AG20443 (cell line): ENCODE measurements at regions not wholly inside any gene's neighbourhood (a gene's known extent, or its start where the extent isn't known, plus 50 kb on each side); places are given as distances from the start of the nearest gene placed in this dataset.
A peak's percentile ranks its signal among the peaks of the same experiment; 100 is the strongest.

Experiments used
- DNase-seq: peaks from one replicate; pipeline ENCODE4 v3.0.0; 2012; ENCODE audit warnings: low spot score, mixed read lengths

GRCh38 chr12:127886827-127887226 lies 380.1 kb upstream of the TMEM132C start:
- DNase-seq, result no peak

DNA sequence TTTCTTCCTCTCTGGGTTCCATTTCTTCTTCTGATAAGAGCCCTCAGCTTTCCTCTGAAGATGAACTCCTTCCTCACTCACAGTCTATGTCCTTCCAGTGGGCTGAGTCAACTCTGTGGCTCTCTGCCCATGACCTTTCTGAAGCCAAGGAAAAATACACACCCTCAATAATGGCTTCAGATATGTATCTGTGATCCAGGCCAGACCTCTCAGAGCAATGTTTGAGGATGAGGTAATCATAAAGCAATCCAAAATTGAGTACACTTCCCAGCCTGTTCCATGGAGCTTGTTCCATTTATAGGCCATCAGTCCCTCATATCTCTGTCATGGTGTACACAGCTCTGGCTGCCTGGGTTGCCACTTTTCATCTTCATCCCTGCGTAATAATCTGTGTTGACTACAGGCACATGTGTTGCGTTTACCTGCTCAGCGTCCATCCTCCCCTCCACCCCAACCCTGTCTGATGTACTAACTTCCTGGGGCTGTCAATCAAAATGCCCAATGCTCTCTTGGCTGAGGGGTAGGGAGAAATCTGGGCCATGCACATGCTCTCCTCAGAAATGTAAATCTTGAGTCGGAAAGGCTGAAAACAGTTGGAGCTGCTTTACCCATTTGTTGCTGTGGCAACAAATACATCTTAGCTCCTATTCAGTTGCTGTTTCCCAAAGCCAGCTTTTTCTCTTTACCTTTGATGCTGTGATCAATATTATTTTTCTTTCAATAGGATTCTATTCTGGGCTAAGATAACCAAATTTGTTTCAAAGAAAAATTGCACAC lies 377.8 kb upstream of the TMEM132C start:
- DNase-seq, result peak; percentile 26

- no peak for DNase-seq
Observed at GRCh38 chr12:127893895-127894609, 372.9 kb upstream of the TMEM132C start.

DNA sequence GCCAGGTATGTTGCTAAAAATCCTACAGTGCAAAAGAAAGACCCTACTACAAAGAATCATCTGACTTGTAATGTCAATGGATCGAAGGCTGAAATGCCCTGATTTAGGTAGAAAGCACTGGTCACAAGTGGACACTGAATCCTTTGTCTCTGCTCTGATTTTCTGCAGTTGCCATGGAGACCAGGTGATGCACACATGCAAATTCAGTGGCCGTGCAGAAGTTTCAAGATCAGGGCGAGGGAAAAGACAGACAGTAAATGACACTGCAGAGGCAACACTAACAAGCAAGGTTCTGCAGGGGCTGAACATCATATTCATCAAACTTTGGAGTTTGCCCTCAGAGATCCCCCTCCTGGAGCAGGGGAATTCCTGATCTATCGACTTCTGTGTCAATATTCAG lies 370.3 kb upstream of the TMEM132C start:
- no peak for DNase-seq

GRCh38 chr12:127898616-127899015 lies 368.4 kb upstream of the TMEM132C start:
- no peak for DNase-seq

DNA sequence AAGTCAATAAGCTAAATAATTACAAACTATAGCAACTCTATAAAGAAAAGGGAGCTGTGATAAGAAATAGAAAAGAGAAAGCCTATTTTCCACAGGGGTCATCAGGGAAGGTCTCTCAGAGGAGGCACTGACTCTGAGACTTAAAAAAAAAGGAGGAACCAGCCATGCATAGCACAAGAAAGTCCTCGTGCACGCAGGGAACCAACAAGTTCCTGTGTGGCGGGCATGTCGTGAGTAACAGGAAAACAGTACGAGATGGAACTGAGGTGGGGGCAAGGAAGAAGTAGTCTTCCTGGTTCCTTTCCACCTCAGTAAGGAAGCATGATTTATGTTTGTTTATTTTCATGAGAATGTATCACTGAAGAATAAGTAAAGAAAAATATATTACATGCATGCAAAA lies 367.0 kb upstream of the TMEM132C start:
- DNase-seq, result no peak

DNA sequence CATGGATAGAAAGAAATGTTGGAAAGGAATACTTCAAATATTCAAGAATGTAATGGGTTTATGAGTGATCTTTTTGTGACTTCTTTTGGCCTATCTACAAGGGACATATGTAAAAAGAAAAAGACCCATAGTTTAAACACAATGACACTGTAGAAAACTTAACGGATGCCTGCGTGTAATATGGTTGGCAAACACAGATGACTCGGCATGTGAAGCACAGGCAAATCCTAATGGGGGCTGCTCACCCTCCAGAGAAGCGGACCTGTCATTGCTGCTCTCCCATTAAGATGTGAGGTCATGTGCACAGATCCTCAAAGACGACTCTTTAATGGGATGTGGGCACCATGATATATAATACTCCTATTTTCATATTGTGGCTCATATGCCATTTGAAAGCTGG lies 366.6 kb upstream of the TMEM132C start:
- no peak for DNase-seq

DNA sequence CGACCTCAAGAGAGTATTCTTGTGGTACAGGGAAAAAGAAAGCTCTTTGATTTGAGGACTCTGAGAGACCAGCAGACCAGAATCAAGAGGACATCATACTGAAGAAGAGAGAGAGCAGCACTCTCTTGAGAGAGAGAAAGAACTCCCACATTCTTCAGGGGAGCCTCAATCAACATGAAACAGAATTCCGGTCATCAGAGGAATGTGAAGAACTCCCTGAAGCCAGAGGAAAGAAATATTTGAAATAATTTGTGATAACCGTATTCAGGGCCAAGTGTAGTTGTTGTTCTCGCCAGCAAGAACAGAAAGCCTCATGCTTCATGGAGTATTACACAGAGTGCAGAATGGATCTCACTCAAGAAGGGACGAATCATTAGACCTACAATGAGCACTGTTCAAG lies 363.8 kb upstream of the TMEM132C start:
- DNase-seq, result peak; percentile 14

DNA sequence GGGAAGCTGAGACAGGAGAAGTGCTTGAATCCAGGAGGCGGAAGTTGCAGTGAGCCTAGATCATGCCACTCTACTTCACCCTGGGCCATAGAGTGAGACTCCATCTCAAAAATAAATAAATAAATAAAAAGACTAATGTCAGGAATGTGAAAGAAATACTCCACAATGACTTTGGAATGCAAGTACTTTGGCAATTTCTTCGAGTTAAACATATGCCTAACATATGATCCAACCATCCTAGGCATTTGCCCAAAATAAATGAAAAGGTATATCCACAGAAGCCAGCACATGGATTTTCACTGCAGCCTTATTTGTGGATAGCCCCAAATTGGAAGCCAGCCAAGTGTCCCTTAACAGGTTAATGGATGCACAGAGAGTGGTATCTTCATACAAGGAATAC lies 357.9 kb upstream of the TMEM132C start:
- no peak for DNase-seq

GRCh38 chr12:127911291-127911690 lies 355.7 kb upstream of the TMEM132C start:
- DNase-seq, result no peak

- no peak for DNase-seq
Observed at GRCh38 chr12:127912035-127912665, 354.8 kb upstream of the TMEM132C start.

GRCh38 chr12:127923501-127923900 lies 343.5 kb upstream of the TMEM132C start:
- DNase-seq, result no peak

DNA sequence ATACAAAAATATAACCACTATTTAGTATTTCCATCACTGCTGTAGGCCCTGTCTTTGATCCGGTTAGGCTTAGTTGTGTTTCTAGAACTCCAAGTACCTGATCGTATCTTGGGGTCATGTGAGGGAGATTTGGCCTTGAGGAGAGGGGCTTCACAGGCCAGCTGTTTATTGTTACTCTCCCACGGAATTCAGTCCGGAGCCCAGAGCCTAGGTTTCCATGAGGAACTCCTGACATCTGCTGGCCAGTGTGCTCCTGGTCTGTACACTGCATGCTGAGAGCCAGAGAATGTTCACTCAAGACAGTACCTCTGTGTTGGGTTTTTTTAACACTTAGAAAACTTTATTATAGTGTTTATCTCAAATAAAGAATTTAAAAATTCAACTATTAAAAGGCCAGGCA lies 341.0 kb upstream of the TMEM132C start:
- DNase-seq, result peak; percentile 36

DNA sequence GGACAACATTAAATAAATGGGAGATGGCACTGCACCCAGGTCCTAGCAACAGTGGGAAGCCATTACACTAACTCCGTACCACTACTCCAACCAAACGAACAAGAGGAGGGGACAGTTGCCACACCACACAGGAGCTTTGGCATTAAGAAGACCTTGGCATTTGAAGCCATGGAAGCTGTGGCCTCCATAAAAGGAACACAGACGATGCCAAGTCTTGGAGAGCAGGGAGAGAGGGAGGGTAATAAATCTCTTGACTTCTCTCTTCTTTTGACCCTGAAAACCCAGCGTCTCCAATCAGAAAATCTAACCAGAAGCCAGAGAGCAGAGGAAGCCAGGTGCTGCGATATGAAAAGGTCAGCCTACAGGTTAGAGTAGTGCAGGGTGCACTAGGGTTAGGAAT lies 338.8 kb upstream of the TMEM132C start:
- no peak for DNase-seq

DNA sequence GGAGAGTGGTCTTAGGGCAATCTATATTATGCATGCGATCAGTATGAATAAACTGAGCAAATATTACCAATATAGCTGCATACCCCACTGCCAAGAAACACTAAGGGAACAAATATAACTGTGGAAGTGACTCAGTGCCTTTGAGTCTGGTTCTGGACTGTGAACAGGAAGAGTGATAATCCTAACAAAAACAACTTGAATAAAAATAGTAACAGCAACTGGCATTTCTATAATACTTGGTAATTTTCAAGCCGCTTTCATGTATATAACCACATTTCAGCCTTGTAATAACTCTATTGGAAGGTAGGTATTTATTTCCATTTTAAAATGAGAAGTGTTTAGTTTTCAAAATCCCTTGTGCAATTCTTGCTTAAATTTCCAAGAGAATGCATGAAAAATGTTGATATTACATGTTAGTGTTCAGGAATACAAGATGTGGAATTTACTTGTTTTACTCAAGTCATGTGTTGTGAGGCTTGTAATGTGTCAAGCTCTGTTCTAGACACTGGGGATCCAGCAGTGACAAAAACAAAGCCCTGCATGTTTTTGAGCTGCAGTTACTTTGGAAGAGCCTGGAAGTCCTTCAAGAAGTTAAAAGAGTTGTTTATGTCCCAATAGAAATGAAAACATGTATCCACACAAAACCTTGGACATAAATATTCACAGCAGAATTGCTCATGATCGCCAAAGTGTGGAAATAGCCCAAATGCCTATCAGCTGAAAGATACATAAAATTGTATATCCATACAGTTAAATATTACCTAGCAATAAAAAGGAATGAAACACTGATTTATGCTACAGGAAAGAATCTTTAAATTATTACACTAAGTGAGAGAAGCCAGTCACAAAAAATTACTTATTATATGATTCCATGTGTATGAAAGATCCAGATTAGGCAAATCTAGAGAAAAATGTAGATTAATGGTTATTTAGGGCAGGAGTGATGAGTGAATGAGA lies 338.1 kb upstream of the TMEM132C start:
- no peak for DNase-seq

DNA sequence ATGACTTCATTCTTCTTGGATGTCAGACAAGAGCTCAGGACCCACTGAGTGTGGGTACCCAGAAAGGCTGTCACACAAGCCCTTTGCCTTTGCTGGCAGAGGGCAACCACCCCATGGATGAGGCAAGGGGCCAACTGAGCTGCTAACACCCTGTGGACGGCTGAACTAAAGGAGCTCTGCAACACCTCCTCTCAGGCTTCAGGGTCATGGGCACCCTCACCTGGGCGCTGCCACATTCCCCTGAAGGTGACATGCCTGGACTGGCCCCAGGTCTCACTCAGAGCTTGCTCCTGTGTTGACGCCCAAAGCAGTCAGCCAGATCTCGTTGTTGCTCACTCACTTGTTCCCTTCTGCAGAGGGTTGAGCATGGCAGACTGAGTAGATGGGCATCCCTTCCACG lies 336.8 kb upstream of the TMEM132C start:
- DNase-seq, result no peak

GRCh38 chr12:127934409-127934808 lies 332.6 kb upstream of the TMEM132C start:
- no peak for DNase-seq

GRCh38 chr12:127936463-127936862 lies 330.5 kb upstream of the TMEM132C start:
- no peak for DNase-seq

DNA sequence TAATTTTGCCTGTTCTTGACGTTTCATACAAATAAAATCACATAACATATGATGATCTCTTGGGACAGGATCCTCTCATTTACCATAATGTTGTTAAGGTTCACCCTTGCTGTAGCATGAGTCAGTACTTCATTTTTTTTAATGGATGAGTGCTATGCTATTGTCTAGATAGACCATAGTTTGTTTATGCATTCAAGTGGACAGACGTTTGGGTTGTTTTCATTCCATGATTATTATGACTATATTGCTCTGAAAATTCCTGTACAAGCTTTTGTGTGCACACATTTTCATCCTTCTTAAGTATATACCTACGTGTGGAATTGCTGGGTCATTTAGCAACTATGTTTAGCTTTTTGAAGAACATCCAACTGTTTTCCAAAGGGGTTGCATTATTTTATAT lies 325.6 kb upstream of the TMEM132C start:
- DNase-seq, result no peak

GRCh38 chr12:127942981-127943380 lies 324.0 kb upstream of the TMEM132C start:
- no peak for DNase-seq

GRCh38 chr12:127943481-127944210 lies 323.3 kb upstream of the TMEM132C start:
- no peak for DNase-seq
